Upper lobe of right lung (tissue), 1 donor: ENCODE measurements at regions not wholly inside any gene's neighbourhood (a gene's known extent, or its start where the extent isn't known, plus 50 kb on each side); places are given as distances from the start of the nearest gene placed in this dataset.

Source experiments
- ATAC-seq: fragments of 200-7000 bp; cut with Tn5 transposase; one replicate; pipeline ENCODE4 v1.9.1; 2020; ENCODE audit warnings: mild to moderate bottlenecking, moderate library complexity
- DNase-seq: peaks from one replicate; pipeline ENCODE4 v3.0.0-alpha.2; 2020
- H3K27ac ChIP-seq: fragments of 200-600 bp; one replicate; pipeline ENCODE4 v1.8.0; 2022
- H3K27me3 ChIP-seq: fragments of 200-600 bp; one replicate; pipeline ENCODE4 v1.8.0; 2022; ENCODE audit warnings: mild to moderate bottlenecking
- H3K36me3 ChIP-seq: fragments of 200-600 bp; one replicate; pipeline ENCODE4 v1.8.0; 2022
- H3K4me1 ChIP-seq: fragments of 200-600 bp; one replicate; pipeline ENCODE4 v1.8.0; 2022
- H3K4me3 ChIP-seq: fragments of 200-600 bp; one replicate; pipeline ENCODE4 v1.8.0; 2022; ENCODE audit warnings: mild to moderate bottlenecking
- H3K9me3 ChIP-seq: fragments of 200-600 bp; one replicate; pipeline ENCODE4 v1.8.0; 2022
- CTCF ChIP-seq: fragments of 200-600 bp; IDR thresholded peaks from one replicate; pipeline ENCODE4 v1.8.0; 2022; ENCODE audit warnings: antibody characterized with exemption
- intact Hi-C: fragments of 100-400 bp; cut with DNase I; formaldehyde crosslinking; loops from one replicate; pipeline ENCODE4 v1.11.0; 2022
- donor health status: DM: no; HTN: yes; CAD: no; lungs with severe emphysema.

- intact Hi-C loops, result no loop called here
- no peak overlapping the region for H3K4me3 ChIP-seq
- ATAC-seq (peak; percentile 3), DNase-seq (no peak)
- no peaks in the 10 kb centered on the region for H3K27me3 ChIP-seq
- H3K9me3 ChIP-seq, result no peaks in the 10 kb centered on the region
- peaks cover 61% of the 10 kb centered on the region for H3K4me1 ChIP-seq
- H3K27ac ChIP-seq, result no peak overlapping the region
- no peaks in the 10 kb centered on the region for H3K36me3 ChIP-seq
- no peak for TF ChIP-seq CTCF
These were observed 112.3 kb upstream of the NCOR2 start for GRCh38 chr12:124679533-124680371.

- no peak for ATAC-seq
- no peak for TF ChIP-seq CTCF
- H3K9me3 ChIP-seq, result no peaks in the 10 kb centered on the region
- no peak for DNase-seq
- no peak overlapping the region for H3K27ac ChIP-seq
- intact Hi-C loops, result no loop called here
- peaks cover 54% of the 10 kb centered on the region for H3K4me1 ChIP-seq
- no peaks in the 10 kb centered on the region for H3K27me3 ChIP-seq
- no peaks in the 10 kb centered on the region for H3K36me3 ChIP-seq
- no peak overlapping the region for H3K4me3 ChIP-seq
These were observed 111.6 kb upstream of the NCOR2 start for GRCh38 chr12:124679047-124679446.

- TF ChIP-seq CTCF, result no peak
- DNase-seq (no peak), ATAC-seq (no peak)
- Histone ChIP-seq H3K4me1 (peaks cover 48% of the 10 kb centered on the region), H3K9me3 (no peaks in the 10 kb centered on the region), H3K36me3 (no peaks in the 10 kb centered on the region), H3K4me3 (no peak overlapping the region), H3K27me3 (no peaks in the 10 kb centered on the region), H3K27ac (no peak overlapping the region)
- intact Hi-C loops, result no loop called here
These were observed 111.0 kb upstream of the NCOR2 start for GRCh38 chr12:124678421-124678893.

GRCh38 chr12:124677552-124678356 is 110.3 kb upstream of the NCOR2 start:
- Histone ChIP-seq H3K36me3 (no peaks in the 10 kb centered on the region), H3K4me1 (peaks cover 45% of the 10 kb centered on the region), H3K4me3 (no peak overlapping the region), H3K27me3 (no peaks in the 10 kb centered on the region), H3K9me3 (no peaks in the 10 kb centered on the region), H3K27ac (no peak overlapping the region)
- DNase-seq (no peak), ATAC-seq (no peak)
- intact Hi-C loops, result no loop called here
- TF ChIP-seq CTCF, result no peak

GRCh38 chr12:124676714-124677462 is 109.5 kb upstream of the NCOR2 start:
- no peak for TF ChIP-seq CTCF
- intact Hi-C loops, result no loop called here
- Histone ChIP-seq H3K4me1 (peaks cover 37% of the 10 kb centered on the region), H3K4me3 (no peak overlapping the region), H3K27me3 (no peaks in the 10 kb centered on the region), H3K27ac (no peak overlapping the region), H3K36me3 (no peaks in the 10 kb centered on the region), H3K9me3 (no peaks in the 10 kb centered on the region)
- ATAC-seq (no peak), DNase-seq (no peak)
